Islet of Langerhans (tissue), 1 donor: ENCODE measurements at regions not wholly inside any gene's neighbourhood (a gene's known extent, or its start where the extent isn't known, plus 50 kb on each side); places are given as distances from the start of the nearest gene placed in this dataset.

Experiments
- FAIRE-seq: peaks from one replicate; lab custom pipeline; 2011; peaks lifted over from hg19 to GRCh38; lab: Jason Lieb, UNC

DNA sequence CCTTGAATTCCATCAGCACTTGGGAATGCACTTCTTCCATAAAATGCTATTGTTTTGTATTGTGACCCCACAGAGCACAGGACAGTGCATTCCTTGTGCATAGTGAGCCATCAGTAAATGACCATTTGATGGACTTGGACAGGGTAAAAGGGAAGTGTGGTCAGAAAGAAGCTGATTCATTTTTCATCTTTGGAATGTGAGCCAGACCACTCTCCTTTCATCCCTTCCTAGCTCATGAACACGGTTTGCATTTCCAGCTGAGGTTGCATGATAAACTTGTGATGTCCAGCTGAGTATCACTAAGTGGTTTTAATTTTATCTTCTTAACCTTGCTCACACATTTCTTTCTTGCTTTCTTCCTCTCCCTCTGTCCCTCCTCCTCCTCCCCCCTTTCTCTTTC lies 101.3 kb downstream of the NUDT12 start:
- FAIRE-seq, result no peak

DNA sequence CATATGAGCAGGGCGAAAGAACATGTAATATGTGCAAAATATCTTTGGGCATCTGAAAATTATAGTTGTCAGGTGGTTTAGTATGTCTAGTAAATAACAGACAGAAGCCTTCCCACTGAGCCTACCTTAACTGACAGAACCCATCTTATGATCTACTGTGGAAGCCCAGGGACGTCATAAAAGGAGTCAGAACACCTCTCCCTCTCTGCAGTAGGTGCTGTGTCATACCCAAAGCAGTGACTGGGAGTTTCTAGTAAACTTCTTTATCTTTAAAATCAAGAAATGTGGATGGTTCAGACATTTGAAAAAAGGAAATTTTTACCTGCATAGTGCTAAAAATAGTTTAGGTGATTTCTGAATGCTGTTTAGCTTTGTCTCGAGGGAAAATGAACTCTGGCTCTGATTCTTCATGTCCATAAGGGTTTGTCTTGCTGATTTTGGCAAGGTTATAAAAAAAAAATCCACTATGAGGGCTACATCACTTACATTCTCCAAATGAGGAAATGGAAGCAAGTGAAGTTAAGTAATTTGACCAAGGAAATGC lies 104.0 kb downstream of the NUDT12 start:
- no peak for FAIRE-seq

DNA sequence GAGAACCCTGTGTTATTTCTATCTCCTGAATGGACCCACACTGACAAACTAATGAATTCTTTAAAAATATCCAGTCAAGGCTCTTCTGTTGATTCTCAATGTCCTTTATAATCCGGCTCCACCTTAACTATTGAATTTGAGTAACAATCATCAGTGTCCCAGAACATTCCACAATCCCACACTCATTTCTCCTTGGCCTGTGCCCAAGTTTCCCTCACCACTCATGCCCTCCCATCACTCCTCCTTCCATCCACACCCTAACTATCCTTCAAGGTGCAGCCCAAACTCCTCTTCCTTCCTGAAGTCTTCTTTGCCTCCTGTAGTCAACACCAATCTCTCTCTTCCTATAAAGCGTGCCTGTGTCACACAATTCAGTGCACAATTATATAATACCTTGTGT lies 106.1 kb downstream of the NUDT12 start:
- no peak for FAIRE-seq

DNA sequence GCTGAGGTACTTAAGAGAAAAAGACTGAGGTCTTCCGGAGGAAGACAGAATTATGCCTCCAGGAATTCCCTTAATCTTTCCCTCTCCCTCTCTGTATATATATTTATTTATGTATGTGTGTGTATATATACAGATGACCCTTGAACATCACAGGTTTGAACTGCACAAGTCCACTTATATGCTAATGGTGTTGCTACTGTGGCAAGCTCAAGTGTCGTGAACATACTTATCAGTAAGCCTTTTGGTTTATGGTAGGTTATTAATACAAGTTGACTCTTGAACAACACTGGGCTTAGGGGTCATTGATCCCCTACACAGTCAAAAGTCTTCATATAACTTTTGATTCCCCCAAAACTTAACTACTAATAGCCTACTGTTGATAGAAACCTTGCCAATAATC lies 106.8 kb downstream of the NUDT12 start:
- FAIRE-seq, result no peak

DNA sequence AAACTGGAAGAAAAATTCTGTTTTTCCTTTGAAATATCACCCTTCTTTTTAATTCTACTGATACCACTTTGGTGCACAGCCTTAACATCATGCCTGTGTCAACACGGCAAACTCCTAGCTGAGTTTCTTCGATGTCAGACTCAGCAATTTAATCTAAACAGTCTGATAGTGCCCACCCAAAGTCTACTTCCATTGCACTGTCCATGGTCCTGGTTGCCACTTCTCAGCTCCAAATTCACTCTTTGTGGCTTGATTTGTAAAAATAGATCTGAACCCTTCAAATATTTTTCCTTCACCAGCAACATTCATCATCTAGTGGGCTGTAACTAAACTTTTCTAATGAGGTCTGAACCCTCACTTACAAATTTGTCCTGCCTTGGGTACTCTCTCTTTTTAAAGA lies 107.8 kb downstream of the NUDT12 start:
- no peak for FAIRE-seq

DNA sequence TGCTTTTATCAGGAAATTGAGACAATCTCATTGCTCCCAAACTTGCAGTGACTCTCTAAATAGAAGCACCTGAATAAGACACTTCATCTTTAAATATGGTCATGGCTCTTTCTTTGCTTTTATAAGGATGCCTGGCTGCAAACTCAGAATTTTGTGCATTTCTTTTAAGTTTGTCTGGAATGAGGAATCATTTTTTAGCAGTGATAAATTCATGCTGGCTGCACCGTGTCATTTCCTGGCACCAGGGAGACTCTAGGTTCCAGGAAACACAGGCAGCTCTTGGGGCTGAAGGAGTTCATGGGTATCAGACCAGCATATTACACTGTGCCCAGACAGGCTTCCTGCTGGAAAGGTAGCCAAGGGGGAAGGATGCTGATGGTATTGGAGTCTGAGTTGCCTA lies 109.9 kb downstream of the NUDT12 start:
- FAIRE-seq, result no peak

DNA sequence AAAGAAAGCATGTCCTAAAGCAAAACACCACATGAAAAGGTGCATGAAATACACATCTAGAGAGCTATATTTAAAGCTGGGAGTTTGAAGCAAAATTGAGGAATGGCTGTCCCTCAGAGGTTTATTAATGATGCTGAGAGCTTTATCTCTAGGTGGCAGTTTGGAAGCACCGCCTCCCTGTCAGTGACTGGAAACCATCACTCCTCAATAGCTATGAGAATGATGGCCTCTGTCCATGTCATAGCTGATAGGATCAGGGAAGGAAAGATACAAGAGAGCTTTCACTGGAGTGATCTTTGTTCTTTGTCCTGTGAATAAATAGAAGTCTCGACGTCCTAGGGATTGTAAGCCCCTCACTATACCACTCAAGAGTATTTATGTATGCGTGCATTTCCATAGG lies 110.5 kb downstream of the NUDT12 start:
- FAIRE-seq, result no peak

DNA sequence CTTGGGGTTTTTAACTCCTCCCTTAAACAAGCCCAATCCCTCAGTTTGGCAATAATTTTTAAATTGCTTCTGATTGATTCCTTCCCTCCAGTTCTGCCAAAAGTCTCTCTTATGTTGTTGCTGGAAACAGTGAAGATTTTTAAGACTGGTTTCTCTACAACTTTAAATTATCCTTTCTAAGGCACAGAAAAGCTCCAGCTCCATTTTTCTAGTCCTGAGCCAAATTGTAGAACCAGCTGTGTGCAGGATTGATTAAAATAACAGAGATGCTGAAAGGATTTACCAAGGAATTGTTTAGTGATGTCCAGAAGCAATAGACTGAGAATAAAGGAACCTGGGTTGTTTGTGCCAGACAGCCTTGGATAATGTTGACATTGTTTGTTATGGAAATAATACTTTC lies 111.3 kb downstream of the NUDT12 start:
- FAIRE-seq, result no peak

DNA sequence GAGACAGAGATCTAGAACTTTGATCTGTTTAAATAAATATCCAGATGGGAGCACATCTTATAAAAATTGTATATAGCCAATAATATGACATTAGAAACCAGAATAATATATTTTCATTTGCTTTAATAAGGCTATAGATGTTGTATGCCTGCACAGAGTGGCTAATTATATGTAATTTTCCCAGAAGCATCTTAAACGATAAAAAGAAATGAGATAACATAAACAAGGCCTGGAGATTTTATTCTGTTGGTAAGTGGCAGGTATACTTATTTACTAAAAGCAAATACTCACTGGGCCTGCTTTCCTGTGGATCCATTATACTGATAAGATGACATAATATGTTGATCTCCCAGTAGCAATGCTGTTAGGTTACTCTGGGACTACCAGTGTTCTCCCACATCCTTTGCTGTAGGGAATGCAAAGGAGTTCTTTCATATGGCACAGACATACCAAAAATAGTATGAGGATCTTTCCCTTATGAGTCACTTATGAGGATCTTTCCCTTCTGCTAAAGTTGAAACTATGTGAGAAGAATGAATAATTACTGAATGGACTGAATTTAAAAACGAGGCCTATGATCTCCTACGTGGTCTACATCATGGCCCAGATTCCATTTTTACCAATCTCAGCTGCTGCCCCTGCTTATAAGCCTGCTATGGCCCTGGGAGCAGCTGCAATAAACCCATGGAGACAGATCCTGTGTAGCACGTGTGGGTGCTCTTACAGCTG lies 112.1 kb downstream of the NUDT12 start:
- FAIRE-seq, result peak; percentile 33

DNA sequence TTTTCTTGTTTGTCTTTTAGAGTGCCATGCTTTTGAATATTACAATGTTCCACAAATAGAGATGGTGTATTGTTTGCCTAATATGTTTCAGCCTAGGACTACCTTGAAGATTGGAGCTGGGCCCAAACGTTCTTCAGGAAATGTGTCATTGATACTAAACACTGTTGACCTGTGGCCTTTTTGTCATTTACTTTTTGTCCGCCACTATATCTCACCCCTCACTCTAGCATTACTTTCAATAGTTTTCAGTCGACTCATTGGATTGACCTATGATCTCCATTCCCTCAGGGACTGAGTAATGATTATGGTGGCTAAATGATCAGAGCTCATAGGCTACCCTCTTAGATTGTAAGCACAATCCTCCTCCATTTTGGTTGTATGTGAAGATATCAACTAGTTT lies 115.8 kb downstream of the NUDT12 start:
- FAIRE-seq, result peak; percentile 5

DNA sequence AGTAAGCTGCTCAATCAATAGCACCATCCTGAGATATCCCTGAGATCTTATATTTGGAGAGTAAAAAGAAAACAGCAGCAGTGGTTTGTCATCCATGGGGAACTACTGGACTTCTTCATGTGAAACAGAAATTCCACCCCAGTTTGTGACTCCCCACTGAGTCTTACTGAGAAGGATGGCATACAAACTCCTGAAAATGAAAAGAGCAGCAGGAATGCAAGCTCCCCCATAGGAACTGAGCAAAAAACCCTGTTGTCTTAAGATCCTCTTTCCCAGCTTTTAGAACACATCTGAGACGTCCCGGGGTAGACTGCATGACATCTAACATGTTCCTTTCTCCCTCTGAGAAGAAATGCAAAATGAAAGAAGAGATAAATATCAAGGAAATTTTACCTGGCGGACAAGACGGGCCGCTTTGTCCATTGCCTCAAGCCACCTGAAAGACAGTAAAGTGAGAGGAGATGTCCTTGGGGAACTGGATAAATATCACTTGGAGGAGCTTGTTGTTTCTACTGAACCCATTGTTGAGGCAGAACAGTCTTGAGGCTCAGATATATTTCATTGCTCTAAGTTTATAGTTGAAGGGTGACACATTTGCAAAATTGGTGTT lies 117.1 kb downstream of the NUDT12 start:
- peak; percentile 24 for FAIRE-seq

DNA sequence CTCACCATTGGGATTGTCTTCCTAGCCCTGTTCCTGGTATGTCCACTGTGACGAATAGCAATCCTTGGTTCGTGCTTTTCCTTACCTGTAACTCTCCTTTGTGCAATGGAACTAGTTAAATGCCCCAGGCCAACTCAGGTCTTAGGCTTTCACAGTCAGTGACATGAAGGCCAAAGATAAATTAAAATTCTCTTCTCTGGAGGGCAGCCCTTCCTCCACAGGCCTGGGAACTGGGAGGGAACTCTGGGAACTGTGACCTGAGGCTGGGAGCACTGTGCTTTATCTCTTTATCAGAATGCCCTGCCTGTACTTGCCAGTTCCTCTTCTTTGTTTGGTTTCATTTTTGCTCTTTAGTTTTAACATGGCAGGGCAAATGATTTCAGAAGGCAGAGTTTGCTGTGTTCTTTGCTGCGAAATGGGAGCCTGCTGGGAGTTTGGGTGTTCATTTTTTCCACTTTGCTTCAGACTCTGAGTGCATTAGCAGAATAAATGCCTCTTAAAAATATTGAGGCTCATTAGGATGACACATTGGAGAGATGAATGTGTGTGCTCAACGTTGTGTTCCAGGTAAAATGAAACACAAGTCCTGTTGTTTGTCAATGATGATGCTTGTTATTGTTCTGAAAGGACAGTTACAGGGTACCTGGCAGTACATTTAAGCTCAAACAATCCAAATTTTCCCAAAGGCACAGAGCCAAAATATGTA lies 118.1 kb downstream of the NUDT12 start:
- peak; percentile 76 for FAIRE-seq

DNA sequence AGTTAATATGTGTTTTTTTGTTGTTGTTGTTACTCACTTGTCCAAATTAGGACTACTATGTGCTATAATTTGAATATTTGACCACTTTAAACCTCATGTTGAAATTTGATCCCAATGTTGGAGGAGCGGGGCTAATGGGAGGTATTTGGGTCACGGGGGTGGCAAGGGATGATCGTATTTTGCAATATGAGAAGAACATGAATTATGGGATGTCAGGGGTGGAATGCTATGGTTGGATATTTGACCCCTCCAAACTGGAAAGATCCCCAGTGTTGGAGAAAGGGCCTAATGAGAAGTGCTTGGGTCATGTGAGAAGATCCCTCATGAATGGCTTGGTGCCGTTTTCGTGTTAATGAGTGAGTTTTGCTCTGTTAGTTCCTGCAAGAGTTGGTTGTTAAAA lies 119.8 kb downstream of the NUDT12 start:
- FAIRE-seq, result no peak

DNA sequence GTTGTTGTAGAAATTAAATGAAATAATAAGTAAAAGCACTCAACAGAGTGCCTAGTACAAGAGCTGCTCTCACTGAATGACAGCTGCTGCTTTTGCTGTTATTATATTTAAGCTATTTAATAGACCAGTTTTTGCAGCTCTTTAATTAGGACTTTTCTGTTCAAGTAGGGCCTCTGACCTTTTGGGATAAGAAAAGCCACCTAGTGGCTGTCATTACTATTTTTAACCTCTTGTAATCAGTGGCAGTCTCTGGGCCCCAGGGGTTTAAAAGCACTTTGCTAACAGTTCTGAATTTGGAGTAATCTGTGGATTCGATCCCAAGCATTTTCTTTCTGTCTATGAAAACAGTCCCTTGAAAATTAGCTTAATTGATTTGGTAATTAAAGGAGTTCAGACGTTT lies 121.1 kb downstream of the NUDT12 start:
- no peak for FAIRE-seq

DNA sequence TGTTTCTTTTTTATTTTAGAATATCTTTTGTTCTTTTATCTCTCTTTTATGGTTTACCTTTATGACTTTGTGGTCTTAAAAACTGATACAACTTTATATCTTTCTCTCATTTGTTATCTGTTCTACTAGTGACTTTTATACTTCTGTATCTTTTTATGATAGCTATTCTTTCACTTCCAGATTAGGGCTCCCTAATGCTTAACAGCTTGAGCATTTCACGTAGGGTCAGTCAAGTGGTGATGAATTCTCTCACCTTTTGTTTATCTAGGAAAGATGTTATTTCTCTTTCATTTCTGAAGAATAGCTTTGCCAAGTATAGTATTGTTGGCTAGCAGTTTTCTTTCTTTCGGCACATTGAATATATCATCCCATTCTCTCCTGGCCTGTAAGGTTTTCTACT lies 123.6 kb downstream of the NUDT12 start:
- no peak for FAIRE-seq

DNA sequence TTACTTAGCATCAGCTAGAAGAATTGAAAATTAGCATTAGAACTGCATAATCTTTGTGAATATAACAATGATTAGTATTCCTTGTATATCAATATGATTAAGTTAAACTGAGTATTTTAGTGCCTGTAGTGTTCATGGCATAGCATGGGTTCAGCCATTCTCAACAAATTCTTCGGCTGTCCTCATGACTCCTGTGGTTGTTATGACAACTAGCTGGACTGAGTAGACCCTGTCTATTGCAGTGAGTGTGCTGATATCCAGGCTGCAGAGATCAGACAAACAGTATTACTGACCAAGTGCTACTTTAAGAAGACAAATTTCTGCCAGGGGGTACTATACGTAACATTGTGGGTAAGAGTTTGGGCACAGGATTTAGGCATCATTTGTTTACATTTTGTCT lies 125.9 kb downstream of the NUDT12 start:
- FAIRE-seq, result no peak

DNA sequence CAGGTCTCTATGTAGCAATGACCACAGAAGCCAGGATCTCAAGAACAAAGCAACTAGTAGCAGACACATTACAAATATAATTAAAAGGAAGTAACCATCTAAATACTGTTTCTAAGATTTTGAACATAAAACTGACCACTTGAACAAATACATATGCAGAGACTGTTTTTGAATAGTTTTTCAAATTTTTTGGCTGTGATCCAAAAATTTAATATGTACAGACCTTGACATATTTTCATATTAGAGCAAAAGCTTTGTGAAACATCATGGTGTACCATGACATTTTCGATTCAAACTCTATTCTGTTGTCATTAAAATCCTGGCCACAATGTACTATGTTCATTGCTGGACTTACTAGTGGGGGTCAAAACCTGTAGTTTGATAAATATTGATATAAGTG lies 126.5 kb downstream of the NUDT12 start:
- no peak for FAIRE-seq

DNA sequence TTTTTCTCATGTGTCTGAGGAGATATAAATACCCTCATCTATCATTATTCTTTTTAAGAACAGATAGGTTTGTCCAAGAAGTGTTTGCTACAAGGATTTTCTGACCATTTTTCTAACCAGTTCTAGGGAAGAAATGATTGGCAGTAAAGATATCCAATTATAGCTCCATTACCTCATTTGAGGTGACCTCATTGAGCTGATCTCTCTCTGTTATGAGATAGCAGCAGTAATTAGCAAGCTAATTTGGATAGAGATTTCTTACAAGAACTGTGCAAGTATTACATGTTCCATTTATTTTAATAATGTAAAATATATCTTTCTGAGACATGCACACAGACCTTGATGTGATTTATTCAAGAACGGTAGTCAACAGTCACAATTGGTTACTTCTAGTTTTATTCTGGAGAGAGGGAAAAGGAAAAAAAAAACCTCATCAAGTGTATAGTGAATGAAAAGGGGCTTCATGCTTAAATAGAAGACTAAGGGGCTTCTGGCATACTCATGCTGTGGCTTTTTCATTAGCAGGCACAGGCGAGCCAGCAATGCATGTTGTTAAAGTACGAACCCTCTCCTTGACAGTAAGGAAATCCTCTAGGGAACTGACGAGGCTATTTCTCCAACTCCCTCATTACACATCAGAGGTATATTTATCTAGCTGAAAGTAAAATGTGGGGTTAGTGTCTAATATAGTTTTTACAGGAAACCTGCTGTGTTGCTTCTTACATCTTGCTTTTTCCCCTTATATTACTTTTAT lies 127.3 kb downstream of the NUDT12 start:
- no peak for FAIRE-seq

DNA sequence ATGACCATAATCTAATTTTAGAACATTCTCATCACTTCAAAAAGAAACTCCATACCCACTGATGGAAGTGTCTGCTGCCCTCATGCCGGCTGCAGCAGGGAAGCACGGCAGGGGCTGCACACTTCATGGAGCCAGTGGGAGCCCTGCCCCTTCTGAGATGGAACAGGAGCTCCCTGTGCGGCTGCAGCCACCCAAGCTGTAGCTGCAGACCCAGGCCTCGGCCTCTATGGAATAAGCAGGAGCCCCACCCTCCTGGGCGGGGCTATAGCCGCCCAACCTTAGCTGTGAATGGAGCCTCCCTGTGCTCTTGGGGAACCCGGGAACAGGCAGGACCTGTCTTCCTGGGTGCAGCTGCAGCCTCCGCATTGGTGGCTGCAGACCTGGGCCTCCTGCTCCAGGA lies 128.5 kb downstream of the NUDT12 start:
- no peak for FAIRE-seq

DNA sequence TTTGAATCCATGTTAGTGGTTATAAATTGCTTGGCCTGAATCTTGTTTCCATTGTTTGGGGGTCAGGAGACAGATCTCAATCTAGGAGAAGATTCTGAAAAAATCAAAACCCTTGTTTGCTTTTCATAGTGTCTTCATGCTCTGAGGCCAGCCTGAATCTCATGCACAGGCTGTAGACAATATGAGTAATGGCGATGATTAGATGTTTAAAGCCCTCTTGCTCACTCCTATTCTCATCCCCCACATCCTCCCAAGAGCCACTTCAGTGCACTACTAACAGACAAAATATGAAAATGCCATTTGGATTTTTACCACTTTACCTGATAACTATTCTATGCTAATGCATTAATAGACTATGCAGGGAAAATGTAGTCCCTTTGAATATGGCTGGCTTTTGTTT lies 129.4 kb downstream of the NUDT12 start:
- FAIRE-seq, result no peak

DNA sequence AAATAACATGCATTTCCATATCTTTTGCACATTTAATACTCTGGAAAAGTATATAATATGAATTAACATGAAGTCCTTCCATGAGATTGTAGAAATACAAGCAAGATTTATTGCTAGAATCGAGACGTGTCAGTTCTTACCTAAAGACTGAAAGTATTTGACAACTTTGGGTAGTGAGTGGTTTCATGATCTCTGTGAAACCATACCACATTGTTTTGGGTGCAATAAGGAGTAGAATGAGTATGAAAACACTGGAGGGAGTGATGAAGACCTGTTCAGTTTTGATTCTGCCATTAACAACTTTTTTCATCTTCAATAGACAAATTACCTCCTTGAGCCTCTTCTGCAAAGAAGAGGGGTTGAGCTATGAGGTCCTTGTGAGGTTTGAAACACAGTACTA lies 133.7 kb downstream of the NUDT12 start:
- no peak for FAIRE-seq

DNA sequence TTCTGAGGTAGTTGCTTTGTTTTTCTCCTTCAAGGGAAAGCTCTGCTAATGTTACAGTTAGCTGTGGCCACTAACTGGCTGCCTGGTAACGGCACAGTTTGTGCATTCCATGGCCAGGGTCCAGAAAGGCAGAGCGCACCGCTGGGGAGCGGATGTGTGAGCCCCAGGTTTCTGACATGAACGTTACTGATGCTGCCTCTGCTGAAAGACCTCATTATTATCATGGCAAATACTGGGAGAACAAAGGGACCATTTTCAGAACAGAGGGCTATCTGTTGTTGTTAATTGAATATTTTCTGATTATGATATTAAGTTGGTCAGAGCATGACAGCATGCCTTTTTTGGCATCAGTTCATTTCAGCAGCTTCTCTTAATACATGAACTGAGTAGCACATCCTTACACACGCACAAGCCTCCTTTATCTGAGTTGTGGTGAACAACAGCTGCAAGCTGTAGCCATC lies 134.1 kb downstream of the NUDT12 start:
- peak; percentile 99 for FAIRE-seq

DNA sequence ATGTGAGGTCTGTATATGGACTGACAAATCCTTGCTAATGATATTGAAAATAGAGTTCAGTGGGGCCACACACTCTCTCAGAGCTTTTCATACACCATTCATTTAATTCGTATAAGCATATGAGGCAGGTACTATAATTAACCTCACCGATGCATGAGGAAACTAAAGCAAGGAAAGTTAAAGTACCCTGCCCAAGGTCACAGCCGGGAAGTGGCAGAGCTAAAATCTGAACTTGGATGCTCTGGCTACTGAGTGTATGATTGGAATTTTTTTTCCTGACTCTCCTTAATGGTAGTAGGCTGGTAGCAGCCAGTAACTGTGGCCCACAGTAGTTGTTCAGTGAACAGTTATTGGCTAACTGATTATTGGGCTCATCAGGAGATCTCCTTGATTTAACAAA lies 135.3 kb downstream of the NUDT12 start:
- FAIRE-seq, result no peak
